ENCODE measurements at regions not wholly inside any gene's neighbourhood (a gene's known extent, or its start where the extent isn't known, plus 50 kb on each side); places are given as distances from the start of the nearest gene placed in this dataset.

DNA sequence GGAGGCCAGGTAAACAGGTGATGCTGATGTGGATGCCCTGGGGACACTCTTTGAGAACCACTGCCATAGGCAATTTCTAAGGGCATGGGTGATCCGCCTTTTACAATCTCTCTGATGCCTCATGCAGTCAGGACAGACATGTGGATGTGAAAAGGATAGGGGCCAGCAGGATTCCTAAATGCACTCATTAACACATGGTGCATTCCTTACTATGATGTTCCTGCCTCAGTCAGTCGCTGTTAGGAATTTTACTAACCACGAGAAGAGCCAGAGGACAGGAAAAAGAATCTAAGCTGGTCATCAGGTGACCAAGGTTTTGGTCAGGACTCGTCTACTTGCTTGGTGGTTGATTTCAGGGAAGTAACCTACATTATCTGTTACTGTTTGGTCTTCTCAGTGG is 191.0 kb downstream of the ARL4C start:
- TF ChIP-seq, protein P1, sequence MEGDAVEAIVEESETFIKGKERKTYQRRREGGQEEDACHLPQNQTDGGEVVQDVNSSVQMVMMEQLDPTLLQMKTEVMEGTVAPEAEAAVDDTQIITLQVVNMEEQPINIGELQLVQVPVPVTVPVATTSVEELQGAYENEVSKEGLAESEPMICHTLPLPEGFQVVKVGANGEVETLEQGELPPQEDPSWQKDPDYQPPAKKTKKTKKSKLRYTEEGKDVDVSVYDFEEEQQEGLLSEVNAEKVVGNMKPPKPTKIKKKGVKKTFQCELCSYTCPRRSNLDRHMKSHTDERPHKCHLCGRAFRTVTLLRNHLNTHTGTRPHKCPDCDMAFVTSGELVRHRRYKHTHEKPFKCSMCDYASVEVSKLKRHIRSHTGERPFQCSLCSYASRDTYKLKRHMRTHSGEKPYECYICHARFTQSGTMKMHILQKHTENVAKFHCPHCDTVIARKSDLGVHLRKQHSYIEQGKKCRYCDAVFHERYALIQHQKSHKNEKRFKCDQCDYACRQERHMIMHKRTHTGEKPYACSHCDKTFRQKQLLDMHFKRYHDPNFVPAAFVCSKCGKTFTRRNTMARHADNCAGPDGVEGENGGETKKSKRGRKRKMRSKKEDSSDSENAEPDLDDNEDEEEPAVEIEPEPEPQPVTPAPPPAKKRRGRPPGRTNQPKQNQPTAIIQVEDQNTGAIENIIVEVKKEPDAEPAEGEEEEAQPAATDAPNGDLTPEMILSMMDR (conservative IDR thresholded peaks at IDR 0.05 in 1 of 2, IDR thresholded peaks at IDR 0.05 in 1 of 2; ENCODE audit: extremely low read depth in 1 of 2, insufficient read depth in 1 of 2, low read depth in 1 of 2, low read length in 2 of 2): no peak
- no peak for TF ChIP-seq EZH2 (IDR thresholded peaks at IDR 0.05; ENCODE audit: borderline replicate concordance, low read length)
